Lung (tissue), 11 donors: ENCODE measurements at regions not wholly inside any gene's neighbourhood (a gene's known extent, or its start where the extent isn't known, plus 50 kb on each side); places are given as distances from the start of the nearest gene placed in this dataset.
A peak's percentile ranks its signal among the peaks of the same experiment; 100 is the strongest.
"Not testable (repeated sequence)": the region's sequence is repeated elsewhere in the genome, so short reads cannot be mapped to it uniquely, and the experiment has no call there.

ENCODE experiments used
- ATAC-seq: fragments of 200-7000 bp; cut with Tn5 transposase; one replicate; pipeline ENCODE4 v1.9.1; 2020; ENCODE audit warnings: moderate number of reproducible peaks; ENCODE audit not compliant: insufficient read depth, low FRiP score
- DNase-seq, 3 donors: peaks; one replicate each; pipeline ENCODE4 v3.0.0-alpha.2; 2013 to 2017
- H3K27ac ChIP-seq, 2 donors: one replicate each; pipeline ENCODE4 v1.5.1; 2013; ENCODE audit warnings: mild to moderate bottlenecking in 2 of 2, moderate library complexity in 2 of 2, control low read depth in 1 of 2, inconsistent platforms in 1 of 2, low read depth in 1 of 2, low read length in 1 of 2
- H3K27me3 ChIP-seq, 3 donors: one replicate each; pipeline ENCODE4 v1.5.1; 2013; ENCODE audit warnings: low read length in 2 of 3; ENCODE audit not compliant: control insufficient read depth in 3 of 3, insufficient read depth in 3 of 3
- H3K36me3 ChIP-seq, 4 donors: one replicate each; pipeline ENCODE4 v1.5.1; 2013; ENCODE audit warnings: low read length in 4 of 4, mild to moderate bottlenecking in 1 of 4, moderate library complexity in 1 of 4; ENCODE audit not compliant: control insufficient read depth in 4 of 4, insufficient read depth in 4 of 4
- H3K4me1 ChIP-seq, 5 donors: one replicate each; pipeline ENCODE4 v1.5.1; 2013; ENCODE audit warnings: low read length in 5 of 5, mild to moderate bottlenecking in 2 of 5, moderate library complexity in 1 of 5; ENCODE audit not compliant: control insufficient read depth in 5 of 5, insufficient read depth in 5 of 5
- H3K4me3 ChIP-seq: one replicate; pipeline ENCODE4 v1.5.1; 2013; ENCODE audit warnings: mild to moderate bottlenecking, control low read depth, moderate library complexity
- H3K9ac ChIP-seq, 2 donors: one replicate each; pipeline ENCODE4 v1.5.1; 2013; ENCODE audit warnings: low read length in 2 of 2, control low read depth in 1 of 2; ENCODE audit not compliant: insufficient read depth in 1 of 2
- H3K9me3 ChIP-seq, 4 donors: one replicate each; pipeline ENCODE4 v1.5.1; 2013; ENCODE audit warnings: low read length in 3 of 4, mild to moderate bottlenecking in 1 of 4, moderate library complexity in 1 of 4; ENCODE audit not compliant: control insufficient read depth in 4 of 4, insufficient read depth in 3 of 4
- WGBS, 2 donors: extraction: QIAGEN DNeasy Blood & Tissue Kit; methylation state at CpG; one replicate each; pipeline ENCODE4 v1.1.7; 2013; 5-methylcytosine and 5-hydroxymethylcytosine counted together
- TF ChIP-seq, protein P1 (sequence below): IDR thresholded peaks from 2 replicates; pipeline ENCODE4 v1.5.1; 2012; ENCODE audit warnings: mild to moderate bottlenecking; ENCODE audit errors: control extremely low read depth, extremely low read depth
- donor health status: control.
- donor health status: control.
- donor health status: Bipolar disorder and iron deficiency.
- donor health status: healthy.
- donor health status: DM: yes; HTN: yes; CAD: no.

GRCh38 chr4:71216316-71216959 lies 122.4 kb upstream of the SLC4A4 start:
- Histone ChIP-seq H3K4me1 (peaks cover 0 to 27% (median 7%) of the 10 kb centered on the region in 5 donors), H3K27ac (no peak overlapping the region), H3K9me3 (peaks cover 0 to 3% (median 1%) of the 10 kb centered on the region in 4 donors), H3K9ac (no peak overlapping the region), H3K4me3 (no peak overlapping the region), H3K27me3 (no peaks in the 10 kb centered on the region), H3K36me3 (no peaks in the 10 kb centered on the region)
- ATAC-seq (no peak), DNase-seq (no peak)
- TF ChIP-seq, protein P1, sequence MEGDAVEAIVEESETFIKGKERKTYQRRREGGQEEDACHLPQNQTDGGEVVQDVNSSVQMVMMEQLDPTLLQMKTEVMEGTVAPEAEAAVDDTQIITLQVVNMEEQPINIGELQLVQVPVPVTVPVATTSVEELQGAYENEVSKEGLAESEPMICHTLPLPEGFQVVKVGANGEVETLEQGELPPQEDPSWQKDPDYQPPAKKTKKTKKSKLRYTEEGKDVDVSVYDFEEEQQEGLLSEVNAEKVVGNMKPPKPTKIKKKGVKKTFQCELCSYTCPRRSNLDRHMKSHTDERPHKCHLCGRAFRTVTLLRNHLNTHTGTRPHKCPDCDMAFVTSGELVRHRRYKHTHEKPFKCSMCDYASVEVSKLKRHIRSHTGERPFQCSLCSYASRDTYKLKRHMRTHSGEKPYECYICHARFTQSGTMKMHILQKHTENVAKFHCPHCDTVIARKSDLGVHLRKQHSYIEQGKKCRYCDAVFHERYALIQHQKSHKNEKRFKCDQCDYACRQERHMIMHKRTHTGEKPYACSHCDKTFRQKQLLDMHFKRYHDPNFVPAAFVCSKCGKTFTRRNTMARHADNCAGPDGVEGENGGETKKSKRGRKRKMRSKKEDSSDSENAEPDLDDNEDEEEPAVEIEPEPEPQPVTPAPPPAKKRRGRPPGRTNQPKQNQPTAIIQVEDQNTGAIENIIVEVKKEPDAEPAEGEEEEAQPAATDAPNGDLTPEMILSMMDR: no peak
- 95 to 96% methylated on average over 5 of the region's 5 CpGs for WGBS, 2 donors

GRCh38 chr4:71217688-71218087 lies 121.1 kb upstream of the SLC4A4 start:
- H3K27ac ChIP-seq: peak overlapping the region in 1 of 2 donors; percentile 6
- no peak for ATAC-seq
- no peaks in the 10 kb centered on the region for H3K36me3 ChIP-seq
- H3K4me1 ChIP-seq: peaks cover 0 to 18% (median 4%) of the 10 kb centered on the region in 5 donors
- peaks cover 0 to 3% (median 1%) of the 10 kb centered on the region in 4 donors for H3K9me3 ChIP-seq
- DNase-seq: peak; percentile 43 to 83 (median 75)
- H3K4me3 ChIP-seq: no peak overlapping the region
- no peak overlapping the region for H3K9ac ChIP-seq
- TF ChIP-seq, protein P1: no peak
- no peaks in the 10 kb centered on the region for H3K27me3 ChIP-seq

GRCh38 chr4:71220848-71221247 lies 118.0 kb upstream of the SLC4A4 start:
- H3K4me1 ChIP-seq: peaks cover 0 to 10% (median 4%) of the 10 kb centered on the region in 5 donors
- 96 to 99% methylated on average over 4 of the region's 4 CpGs for WGBS, 2 donors
- not testable (repeated sequence) for ATAC-seq

GRCh38 chr4:71221510-71222466 lies 117.0 kb upstream of the SLC4A4 start:
- H3K4me3 ChIP-seq: no peak overlapping the region
- 80 to 87% methylated on average over 6 of the region's 6 CpGs for WGBS, 2 donors
- no peak for ATAC-seq
- H3K9ac ChIP-seq: no peak overlapping the region
- peaks cover 0 to 10% (median 4%) of the 10 kb centered on the region in 5 donors for H3K4me1 ChIP-seq
- no peaks in the 10 kb centered on the region for H3K9me3 ChIP-seq
- no peaks in the 10 kb centered on the region for H3K27me3 ChIP-seq
- H3K27ac ChIP-seq: peak overlapping the region in 1 of 2 donors; percentile 36
- no peaks in the 10 kb centered on the region for H3K36me3 ChIP-seq
- DNase-seq: no peak
- TF ChIP-seq, protein P1: no peak

More at GRCh38 chr4:71220848-71221247, 118.0 kb upstream of the SLC4A4 start:
- H3K4me3 ChIP-seq, H3K9me3 ChIP-seq, H3K27me3 ChIP-seq, H3K27ac ChIP-seq, DNase-seq, H3K9ac ChIP-seq, H3K36me3 ChIP-seq: not testable (repeated sequence)
